ENCODE measurements at regions not wholly inside any gene's neighbourhood (a gene's known extent, or its start where the extent isn't known, plus 50 kb on each side); places are given as distances from the start of the nearest gene placed in this dataset.
"Not testable (repeated sequence)": the region's sequence is repeated elsewhere in the genome, so short reads cannot be mapped to it uniquely, and the experiment has no call there.

- DNase-seq: no peak
Measured at GRCh38 chrX:36683507-36683906, 324.7 kb upstream of the FAM47C start.

DNA sequence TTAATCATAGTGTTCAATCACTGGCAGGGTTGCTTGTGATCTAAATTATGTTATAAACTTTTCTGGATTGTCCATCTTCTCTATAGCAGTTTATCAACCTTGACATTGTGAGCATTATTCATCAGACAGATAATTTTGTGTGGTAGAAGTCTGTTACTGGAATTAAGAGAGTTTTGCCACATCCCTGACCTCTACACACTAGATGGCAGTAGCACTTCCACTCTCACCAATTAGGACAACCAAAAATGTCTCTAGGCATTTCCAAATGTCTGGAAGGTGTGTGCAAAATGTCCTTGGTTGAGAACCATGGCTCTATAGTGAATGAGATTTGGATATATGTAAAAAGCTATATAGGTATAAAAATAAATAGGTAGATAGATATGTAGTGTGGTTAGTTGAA is 324.1 kb upstream of the FAM47C start:
- no peak for DNase-seq

DNA sequence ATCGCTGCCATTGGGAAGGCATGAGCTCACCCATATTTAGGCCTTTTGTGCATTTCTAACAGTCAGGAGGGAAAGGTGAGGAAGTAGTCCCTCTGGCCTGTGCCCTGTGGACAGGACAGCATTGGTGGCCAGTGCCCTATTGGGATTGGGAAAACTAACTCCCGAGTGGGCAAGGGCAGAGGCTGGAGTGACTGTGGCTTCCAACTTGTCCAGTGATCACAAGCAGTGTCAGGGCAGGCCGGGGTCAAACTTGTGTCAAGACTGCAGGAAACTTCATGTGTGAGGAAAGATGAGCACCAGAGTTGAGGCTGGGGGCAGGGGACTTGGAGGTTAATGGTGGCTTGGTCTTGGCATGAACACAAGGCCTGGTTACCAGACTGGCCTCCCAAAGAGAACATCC is 286.2 kb upstream of the FAM47C start:
- DNase-seq: no peak

- DNase-seq: no peak
Measured at GRCh38 chrX:36753602-36754001, 254.6 kb upstream of the FAM47C start.

- DNase-seq: no peak
Measured at GRCh38 chrX:36787752-36788151, 220.4 kb upstream of the FAM47C start.

DNA sequence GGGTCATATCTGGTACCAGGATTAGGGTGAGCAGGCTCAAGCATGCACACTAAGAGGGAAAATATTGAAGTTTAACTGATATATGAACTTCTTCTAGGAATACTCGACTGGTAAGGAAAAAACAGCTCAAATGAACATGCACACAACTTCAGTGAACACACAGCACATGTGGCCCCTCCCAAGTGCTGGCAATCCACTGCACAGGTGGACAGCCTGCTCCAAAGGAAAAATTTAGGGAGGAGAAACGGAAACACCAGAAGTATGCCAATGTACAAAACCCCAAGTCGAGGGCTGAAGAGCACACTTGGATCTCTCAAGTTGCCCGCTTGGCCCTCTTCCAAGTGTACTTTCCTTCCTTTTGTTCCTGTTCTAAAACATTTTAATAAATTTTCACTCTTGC is 205.0 kb upstream of the FAM47C start:
- DNase-seq: no peak

DNA sequence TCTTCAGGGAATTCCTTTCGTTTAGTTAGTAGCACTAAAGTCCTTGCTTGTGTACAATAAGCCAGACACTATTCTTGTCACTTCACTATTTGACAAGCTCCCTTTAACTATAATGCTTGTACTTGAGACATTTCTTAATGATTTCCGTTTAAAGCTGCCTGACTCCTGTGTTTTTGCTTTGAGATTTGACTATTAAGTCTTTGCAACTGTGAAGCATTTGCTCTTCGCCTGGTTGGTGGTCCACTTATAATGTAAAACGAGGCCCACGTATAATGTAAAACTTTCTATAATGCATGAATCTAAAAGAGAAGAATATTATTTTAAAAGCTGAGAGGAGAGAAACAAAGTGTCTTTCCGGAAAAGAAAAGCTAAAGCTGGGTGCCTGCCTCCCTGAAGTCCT is 204.1 kb upstream of the FAM47C start:
- DNase-seq: no peak

DNA sequence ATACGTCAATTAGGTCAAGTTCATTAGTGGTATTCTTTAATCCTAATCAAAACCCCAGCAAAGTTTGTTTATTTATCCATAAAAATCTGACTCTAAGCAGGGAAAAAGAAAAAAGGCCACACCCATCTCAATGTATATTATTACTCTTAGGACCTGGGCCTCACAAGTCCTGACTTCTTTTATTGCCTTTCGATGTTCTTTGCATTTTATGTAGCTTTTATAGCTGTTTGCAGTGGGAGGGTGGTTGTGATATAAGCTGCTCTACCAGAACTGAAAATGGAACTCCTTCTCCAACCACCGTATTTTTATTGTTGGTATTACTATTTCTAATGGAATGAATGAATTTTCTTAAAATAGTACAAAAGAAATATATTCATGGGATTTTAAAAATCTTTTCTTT is 163.3 kb upstream of the FAM47C start:
- no peak for DNase-seq

GRCh38 chrX:36847496-36847895 is 160.7 kb upstream of the FAM47C start:
- no peak for DNase-seq

DNA sequence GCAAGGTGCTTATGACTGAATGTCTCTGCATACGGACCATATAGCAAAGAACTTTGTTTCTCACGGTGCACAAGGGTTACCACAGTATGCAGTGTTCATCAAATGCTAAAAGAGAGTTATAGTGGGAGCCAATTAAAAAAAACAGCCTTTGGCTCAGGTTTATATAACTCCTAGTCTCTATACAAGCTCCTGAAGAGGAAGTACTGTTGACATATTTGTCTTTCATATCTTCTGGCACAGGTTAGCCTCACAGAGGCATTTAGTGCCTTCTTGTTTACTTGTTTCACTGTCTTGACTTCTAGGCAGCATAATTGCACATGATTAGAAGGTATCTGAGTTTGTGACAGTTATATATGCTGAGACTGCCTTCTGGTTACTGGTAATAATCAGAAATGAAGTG is 158.8 kb upstream of the FAM47C start:
- DNase-seq: no peak

DNA sequence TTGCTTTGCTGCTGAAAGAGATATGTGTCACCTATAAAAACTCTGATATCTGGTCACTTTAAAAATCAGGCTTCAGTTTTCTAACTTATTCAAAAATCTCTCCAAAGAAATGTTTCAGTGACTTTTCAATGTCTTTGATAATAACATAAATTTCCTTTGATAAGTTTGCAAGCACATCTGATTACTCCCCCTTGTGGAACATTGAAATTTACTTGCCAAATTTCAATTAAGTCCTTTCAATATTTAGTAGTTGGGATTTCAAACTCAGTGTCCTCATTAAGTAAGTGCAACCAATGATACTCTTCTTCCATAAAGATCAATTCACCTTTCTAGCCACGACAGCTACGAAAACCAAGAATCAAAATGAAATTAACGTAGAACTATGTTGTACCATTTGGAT is 151.3 kb upstream of the FAM47C start:
- DNase-seq: peak; percentile 2

DNA sequence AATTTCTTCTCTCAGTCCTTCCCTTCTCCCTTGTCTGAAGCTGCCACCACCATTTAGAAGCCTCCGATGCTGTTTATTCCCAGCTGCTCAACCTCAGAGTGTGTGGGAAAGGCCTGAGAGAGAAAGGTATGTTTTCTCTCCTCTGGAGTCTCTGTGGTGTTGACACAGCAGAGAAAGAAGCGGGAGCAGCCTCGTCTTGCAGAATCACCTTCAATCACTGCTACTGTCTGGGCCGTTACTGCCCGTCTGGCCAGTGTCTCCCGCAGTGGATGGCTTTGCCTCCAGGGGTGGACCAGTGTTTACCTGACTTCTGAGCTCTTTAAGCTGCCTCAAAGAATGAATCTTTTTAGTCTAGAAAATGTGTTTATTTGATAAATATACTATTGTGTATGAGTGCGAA is 148.9 kb upstream of the FAM47C start:
- no peak for DNase-seq

DNA sequence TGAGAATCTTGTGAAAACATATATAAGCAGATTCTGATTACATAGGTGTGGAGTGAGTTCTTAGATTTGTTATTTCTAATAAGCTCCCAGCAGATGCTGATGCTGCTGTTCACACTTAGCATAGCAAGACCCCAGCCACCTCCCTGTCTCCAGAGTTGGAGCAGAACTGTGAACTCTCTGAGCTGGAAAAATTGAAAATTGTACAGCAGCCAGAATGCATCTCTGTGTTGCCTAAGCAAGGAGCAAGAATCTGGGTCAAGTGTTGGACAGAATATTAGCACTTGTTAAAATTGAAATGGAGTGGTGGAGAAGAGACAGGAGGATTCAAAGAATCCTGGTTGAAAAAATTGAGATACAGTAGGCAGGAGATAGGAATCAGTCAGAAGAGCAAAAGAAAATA is 146.6 kb upstream of the FAM47C start:
- DNase-seq: no peak

DNA sequence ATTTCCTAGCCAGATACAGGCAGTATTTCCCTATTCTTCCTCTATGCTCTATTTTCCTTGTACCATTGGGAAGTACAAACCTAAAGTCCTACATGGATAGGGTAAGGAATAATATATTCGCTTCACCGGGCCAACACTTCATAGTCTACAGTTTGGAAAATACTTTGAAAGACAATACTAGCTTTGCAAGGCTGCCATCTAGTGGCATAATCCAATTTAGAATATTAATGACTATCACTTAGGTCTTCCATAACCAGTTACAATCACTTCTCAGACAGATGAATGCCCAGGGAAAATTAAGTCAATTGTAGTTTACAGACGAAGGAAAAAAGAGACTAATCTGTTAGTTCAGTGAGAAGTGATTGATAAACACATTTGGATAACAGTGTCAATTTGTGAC is 141.0 kb upstream of the FAM47C start:
- peak; percentile 50 for DNase-seq

DNA sequence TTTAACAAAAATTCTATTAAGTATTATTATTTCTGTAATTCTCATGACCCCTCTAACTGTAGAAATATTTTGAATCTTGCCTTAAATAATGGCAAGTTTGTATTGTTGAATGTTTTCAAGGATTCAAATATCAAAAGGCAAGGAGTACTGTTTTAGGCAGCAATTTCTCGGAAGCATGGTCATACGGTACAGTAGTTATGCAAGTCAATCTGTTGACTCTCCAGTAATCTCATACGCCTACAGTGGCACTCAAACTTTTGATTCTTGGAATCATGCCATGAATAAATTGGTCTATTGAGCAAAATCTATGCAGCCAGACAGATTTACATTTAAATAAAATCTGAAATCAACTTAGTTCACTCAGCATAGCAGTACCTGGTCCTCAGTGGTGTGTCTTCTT is 139.6 kb upstream of the FAM47C start:
- DNase-seq: no peak

DNA sequence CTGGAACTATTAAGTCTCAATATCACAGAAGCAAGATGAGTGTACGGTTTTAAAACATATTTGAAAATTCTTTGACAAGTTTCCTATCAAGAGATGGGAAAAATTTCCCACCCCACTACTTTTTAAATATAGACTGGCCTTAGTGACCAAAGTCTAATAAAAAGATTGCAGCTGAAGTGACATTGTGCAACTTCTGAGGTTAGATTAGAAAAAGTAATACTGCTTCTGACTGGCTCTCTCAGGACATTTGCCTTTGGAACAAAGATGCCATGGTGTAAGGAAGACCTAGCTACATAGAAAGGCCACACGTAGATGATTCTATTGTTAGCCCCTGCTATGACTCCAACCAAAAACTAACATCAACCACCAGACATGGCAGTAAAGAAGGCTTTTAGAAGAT is 138.7 kb upstream of the FAM47C start:
- no peak for DNase-seq

- DNase-seq: no peak
Measured at GRCh38 chrX:36897690-36898089, 110.5 kb upstream of the FAM47C start.

DNA sequence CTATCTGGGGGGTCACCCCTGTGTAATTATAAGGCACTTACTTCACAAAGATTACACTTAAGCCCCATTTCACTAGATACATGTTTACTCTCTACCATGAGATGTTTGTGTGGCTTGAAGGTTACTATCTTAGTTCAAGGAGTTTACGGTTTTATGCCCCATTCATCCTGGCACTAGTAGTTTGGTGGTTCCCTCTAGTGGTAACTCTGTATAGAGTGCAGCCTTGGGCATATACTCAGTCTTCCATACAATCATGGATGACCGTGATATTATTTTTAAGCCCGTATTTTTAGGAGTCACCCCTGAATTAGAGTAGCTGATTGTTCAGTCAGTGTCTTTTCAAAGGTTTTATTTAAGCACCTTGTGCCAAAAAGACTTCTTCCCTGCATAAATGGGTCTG is 109.9 kb upstream of the FAM47C start:
- peak; percentile 31 for DNase-seq

- DNase-seq: not testable (repeated sequence)
Measured at GRCh38 chrX:36904561-36904960, 103.6 kb upstream of the FAM47C start.

- peak; percentile 61 for DNase-seq
Measured at GRCh38 chrX:36908801-36909675, 99.1 kb upstream of the FAM47C start.

GRCh38 chrX:36909676-36910030 is 98.5 kb upstream of the FAM47C start:
- DNase-seq: no peak

DNA sequence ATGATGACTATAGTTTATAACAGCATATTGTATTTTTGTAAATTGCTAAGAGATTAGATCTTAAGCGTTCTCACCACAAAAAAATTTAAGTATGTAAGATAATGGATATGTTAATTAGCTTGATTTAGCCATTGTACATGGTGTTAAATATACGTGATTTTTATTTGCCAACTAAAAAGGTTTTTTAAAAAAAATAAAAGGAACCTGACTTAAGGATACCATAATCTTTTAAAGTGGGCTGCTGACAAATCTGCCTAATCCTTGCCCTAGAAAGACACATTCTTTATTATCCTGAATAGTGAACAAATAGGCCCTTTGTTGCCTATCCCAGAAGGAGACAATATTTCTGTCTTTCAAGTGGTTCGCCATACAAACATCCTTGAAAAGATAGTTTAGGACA is 94.6 kb upstream of the FAM47C start:
- no peak for DNase-seq

DNA sequence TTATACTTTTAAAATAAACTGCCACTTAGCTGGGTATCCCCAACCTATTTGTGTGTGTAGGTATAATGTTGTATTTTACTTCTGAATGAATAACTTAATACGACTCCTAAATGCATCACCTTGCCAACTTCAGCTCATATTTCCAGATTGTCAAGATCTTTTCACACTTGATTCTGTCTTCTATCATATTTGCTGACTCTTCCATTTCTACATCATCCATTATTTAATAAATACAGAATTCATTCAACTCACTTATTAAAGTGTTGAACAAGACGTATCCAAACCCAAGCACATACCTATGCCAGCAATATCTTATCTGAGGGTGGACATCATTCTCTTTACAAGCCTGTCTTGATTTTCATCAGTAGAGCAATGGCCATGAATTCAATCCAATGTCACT is 91.2 kb upstream of the FAM47C start:
- DNase-seq: no peak

DNA sequence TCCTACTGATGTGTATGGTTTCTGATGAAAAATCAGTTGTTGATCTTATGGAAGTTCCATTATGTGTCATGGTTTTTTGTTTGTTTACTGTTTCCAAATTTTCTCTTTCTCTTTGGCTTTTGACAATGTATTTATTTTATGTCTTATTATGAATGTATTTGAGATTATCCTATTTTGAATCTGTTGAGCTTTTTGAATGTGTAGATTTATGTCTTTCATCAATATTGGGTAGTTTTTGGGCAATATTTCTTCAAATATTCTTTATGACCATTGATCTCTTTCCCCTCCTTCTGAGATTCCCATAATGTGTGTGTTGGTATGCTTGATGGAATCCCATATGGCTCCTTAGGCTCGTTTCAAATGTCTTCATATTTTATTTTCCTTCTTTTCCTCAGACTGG is 80.5 kb upstream of the FAM47C start:
- DNase-seq: no peak

- no peak for DNase-seq
Measured at GRCh38 chrX:36930491-36930890, 77.7 kb upstream of the FAM47C start.
